MG63 (cell line): ENCODE measurements at regions not wholly inside any gene's neighbourhood (a gene's known extent, or its start where the extent isn't known, plus 50 kb on each side); places are given as distances from the start of the nearest gene placed in this dataset.

ENCODE experiments used
- DNase-seq: peaks from one replicate; pipeline ENCODE4 v3.0.0-alpha.2; 2020
- H3K27me3 ChIP-seq: fragments of 250-450 bp; sonication (Bioruptor Pico); 2 replicates; pipeline ENCODE4 v1.5.1; 2020; ENCODE audit warnings: mild to moderate bottlenecking, moderate library complexity
- H3K36me3 ChIP-seq: fragments of 250-450 bp; sonication (Bioruptor Pico); 2 replicates; pipeline ENCODE4 v1.5.1; 2020; ENCODE audit warnings: mild to moderate bottlenecking, moderate library complexity
- H3K4me3 ChIP-seq: fragments of 250-450 bp; sonication (Bioruptor Pico); 2 replicates; pipeline ENCODE4 v1.5.1; 2020; ENCODE audit warnings: mild to moderate bottlenecking, moderate library complexity
- H3K9me3 ChIP-seq: fragments of 250-450 bp; sonication (Bioruptor Pico); 2 replicates; pipeline ENCODE4 v1.5.1; 2020; ENCODE audit warnings: mild to moderate bottlenecking, moderate library complexity

DNA sequence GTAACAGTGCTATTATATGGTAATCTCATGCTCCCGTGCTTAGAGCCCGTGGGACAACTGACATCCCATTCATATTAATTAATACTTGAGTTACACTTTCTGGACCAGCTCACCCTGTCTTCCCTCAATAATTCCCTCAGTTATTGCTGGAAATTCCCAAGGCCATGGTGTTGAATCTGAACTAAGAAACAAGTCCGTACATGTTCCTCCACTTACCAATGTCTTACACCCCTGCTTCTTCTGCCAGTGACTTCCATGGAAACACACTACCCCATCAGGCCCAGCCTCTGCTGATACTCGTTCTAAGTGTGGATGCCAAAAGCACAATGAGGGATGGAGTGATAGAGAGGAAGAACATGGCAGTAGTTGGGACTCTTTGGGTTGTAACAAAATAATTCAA, 193.7 kb downstream of the RND3 start:
- DNase-seq = no peak
- no peak overlapping the region for H3K4me3 ChIP-seq
- peaks cover 2% of the 10 kb centered on the region; the same call in 1 of the 2 replicates for H3K9me3 ChIP-seq
- no peaks in the 10 kb centered on the region for H3K27me3 ChIP-seq
- no peaks in the 10 kb centered on the region for H3K36me3 ChIP-seq

DNA sequence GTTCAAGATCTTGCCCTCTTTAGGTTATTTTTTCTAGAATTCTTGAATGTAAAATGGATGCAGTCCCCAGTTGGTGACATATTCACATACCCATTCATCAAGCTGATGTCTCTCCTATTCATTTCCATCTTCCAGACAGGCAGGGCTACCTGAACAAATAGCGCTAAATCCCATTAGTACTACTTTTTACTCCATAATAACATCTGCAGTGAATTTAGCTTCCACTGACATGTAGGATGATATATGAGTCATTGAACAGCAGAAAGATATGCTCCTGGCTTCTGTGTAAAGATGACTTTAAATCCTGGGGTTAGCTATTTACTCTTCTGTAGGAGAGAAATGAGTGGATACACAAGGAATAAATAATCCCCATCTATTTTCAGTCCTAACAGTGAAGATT, 194.7 kb downstream of the RND3 start:
- Histone ChIP-seq H3K36me3 (no peaks in the 10 kb centered on the region), H3K27me3 (no peaks in the 10 kb centered on the region), H3K4me3 (no peak overlapping the region), H3K9me3 (peaks cover 2% of the 10 kb centered on the region; the same call in 1 of the 2 replicates)
- DNase-seq = no peak

DNA sequence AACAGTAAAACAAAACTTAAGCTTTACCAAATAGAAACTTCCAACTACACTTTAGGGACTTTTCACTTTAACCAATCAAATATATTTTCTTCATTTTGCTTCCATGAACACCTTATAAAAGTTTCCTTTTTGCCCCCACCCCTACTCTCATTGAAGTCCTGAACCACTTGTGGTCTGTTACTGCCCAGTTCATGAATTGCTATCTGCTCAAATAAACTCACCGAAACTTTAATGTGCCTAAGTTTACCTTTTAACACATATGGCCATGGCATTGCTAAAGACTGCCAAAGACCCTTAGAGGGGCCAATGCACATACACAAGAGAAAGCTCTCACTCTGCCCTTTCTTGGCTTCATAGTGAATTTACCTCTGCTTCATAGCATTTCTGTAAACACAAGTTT, 195.3 kb downstream of the RND3 start:
- Histone ChIP-seq H3K9me3 (peaks cover 2% of the 10 kb centered on the region; the same call in 1 of the 2 replicates), H3K4me3 (no peak overlapping the region), H3K27me3 (no peaks in the 10 kb centered on the region), H3K36me3 (no peaks in the 10 kb centered on the region)
- no peak for DNase-seq

DNA sequence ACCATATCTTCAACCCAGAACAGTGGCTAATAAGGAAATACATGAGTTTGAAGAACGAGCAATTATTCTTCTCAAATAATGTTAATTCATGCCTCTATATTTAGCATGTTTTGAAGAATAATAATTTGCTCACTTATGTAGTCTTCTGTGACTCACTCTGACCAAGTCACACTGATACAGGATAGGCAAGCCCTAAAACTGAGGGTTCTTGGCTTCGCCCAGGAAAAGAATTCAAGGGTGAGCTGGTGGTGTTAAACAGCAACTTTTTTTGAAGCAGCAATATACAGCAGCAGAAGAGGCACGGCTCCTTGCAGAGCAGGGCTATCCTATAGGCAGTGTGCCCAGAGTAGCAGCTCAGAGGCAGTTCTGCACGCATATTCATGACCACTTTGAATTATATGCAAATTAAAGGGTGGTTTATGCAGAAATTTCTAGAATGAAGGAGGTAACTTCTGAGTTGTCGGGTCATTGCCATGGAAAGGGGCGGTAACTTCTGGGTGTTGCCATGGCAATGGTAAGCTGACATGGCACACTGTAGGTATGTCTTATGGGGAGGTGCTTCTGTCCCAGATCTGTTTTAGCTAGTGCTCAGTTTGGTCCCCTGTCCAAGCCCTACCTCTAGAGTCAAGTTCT, 200.6 kb downstream of the RND3 start:
- DNase-seq = no peak
- Histone ChIP-seq H3K27me3 (no peaks in the 10 kb centered on the region), H3K4me3 (no peak overlapping the region), H3K9me3 (no peaks in the 10 kb centered on the region), H3K36me3 (no peaks in the 10 kb centered on the region)

DNA sequence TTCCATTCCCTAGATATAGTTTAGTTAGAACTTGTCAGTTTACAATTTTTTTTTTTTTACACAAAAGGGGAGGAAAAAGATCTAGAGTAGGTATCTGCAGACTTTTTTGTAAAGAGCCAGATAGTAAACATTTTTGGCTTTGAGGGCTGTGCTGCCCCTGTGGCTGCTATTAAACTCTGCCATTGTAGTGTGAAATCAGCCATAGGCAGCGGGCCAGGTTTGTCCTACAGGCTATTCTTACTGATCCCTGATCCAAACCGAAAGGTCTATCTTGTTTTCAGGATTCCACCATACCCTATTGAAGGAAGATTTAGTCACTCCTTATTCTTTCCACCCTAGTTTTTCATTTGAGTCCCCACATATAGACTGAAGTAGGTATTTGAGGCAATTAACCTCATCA, 203.4 kb downstream of the RND3 start:
- Histone ChIP-seq H3K4me3 (no peak overlapping the region), H3K27me3 (no peaks in the 10 kb centered on the region), H3K36me3 (no peaks in the 10 kb centered on the region), H3K9me3 (no peaks in the 10 kb centered on the region)
- DNase-seq = no peak

DNA sequence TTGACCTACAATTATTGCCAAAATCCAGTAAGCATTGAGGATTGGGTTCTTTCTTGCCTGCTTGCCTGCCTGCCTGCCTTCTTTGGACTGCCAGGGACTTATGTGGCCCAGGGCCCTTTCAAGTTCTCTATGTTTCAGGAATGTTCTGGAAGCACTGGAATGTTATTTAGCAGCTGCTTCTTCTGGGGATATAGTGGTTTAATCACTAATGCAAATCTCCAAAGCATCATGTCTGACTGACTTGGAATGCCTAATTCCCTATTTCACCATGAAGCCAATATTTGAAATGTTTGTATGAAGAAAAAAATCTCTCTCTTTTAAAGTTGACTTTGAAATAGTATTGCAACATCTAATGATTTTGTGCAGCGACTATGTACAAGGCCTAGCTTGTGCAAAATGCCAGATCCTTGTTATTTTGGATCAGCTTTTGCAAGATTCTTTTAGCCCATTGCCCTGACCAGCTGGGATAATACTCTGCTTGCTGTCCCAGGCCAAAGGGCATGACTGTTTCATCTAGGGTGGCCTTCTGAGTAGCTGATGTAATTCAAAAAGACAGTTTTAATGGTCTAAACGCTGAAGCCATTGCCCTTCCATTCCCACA, 204.6 kb downstream of the RND3 start:
- Histone ChIP-seq H3K9me3 (peaks cover 1% of the 10 kb centered on the region; the same call in 1 of the 2 replicates), H3K4me3 (no peak overlapping the region), H3K36me3 (no peaks in the 10 kb centered on the region), H3K27me3 (no peaks in the 10 kb centered on the region)
- no peak for DNase-seq

DNA sequence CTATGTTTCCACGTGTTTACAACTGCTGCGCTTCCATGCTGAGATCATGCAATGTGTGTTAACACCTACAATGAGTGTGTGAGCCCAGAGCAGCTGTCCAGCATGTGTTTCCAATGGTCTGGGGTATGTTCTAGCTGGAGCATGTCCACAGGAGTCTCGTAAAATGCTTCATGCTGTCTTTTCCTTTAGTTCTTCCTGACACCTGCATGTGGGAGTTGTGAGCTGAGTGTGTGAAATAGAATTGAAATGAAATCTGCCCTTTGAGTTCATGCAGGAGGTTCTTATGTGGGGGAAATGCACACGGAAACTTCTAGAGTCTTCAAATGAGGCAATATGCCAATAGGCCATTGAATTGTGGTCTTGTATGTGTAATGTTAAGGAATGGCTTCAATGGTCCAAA, 205.1 kb downstream of the RND3 start:
- peaks cover 5% of the 10 kb centered on the region; the same call in 1 of the 2 replicates for H3K9me3 ChIP-seq
- H3K36me3 ChIP-seq = no peaks in the 10 kb centered on the region
- DNase-seq = no peak
- no peaks in the 10 kb centered on the region for H3K27me3 ChIP-seq
- no peak overlapping the region for H3K4me3 ChIP-seq

DNA sequence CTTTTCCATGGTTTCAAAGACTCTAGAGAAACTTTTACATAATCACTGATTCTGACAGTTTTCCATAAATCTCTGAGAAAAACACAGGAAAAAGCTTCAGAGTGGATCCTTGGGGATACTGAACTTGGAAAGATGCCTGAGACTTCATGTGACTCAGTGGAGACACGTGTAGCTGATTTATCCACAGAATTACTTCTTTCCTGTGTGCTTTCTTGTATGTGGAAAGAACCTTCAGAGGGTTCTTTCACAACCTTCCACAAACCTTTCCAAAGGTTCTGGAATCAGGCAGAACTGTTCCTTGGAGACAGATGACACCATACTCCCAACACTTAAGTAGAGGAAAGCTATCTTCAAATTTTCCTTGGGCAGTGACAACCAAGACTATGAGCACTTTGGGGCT, 207.2 kb downstream of the RND3 start:
- H3K36me3 ChIP-seq = no peaks in the 10 kb centered on the region

DNA sequence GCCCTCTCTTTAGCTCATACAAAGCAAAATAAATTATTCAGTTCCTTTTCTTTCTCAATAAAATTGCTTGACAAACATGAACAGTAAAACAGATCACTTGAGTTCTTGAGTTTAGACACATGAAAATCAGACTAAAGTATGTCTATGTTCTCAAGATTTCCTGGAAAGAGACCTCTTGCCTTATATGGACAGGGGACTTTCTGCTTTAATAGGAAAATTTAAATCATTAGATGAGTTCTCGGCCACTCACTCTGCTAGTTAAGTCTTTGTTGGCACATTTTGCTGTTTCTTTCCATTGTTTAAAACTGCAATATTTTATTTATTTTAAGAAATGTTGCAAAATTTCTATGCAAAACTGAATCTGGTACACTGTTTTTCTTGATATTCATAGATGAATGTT, 207.8 kb downstream of the RND3 start:
- Histone ChIP-seq H3K36me3 (no peaks in the 10 kb centered on the region), H3K27me3 (no peaks in the 10 kb centered on the region), H3K9me3 (peaks cover 6% of the 10 kb centered on the region; the same call in 1 of the 2 replicates), H3K4me3 (no peak overlapping the region)
- no peak for DNase-seq

More for the DNA sequence above, 207.2 kb downstream of the RND3 start:
- Histone ChIP-seq H3K9me3 (peaks cover 6% of the 10 kb centered on the region; the same call in 1 of the 2 replicates), H3K4me3 (no peak overlapping the region), H3K27me3 (no peaks in the 10 kb centered on the region)
- DNase-seq = no peak

DNA sequence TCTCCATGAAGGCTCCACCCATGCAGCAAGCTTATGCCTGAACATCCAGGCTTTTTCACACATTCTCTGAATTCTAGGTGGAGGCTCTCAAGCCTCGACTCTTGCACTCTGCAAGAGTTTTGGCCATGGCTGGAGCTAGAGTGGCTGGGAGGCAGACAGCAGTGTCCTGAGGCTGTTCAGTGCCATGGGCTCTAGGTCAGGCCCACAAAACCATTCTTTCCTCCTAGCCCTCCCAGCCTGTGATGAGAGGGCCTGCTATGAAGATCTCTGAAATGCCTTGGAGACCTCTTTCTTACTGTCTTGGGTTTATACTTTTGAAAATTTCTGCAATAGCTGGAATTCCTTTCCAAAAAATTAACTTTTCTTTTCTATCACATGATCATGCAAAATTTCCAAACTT, 210.7 kb downstream of the RND3 start:
- Histone ChIP-seq H3K27me3 (no peaks in the 10 kb centered on the region), H3K36me3 (no peaks in the 10 kb centered on the region), H3K9me3 (peaks cover 10% of the 10 kb centered on the region; the same call in 1 of the 2 replicates), H3K4me3 (no peak overlapping the region)
- DNase-seq = no peak

DNA sequence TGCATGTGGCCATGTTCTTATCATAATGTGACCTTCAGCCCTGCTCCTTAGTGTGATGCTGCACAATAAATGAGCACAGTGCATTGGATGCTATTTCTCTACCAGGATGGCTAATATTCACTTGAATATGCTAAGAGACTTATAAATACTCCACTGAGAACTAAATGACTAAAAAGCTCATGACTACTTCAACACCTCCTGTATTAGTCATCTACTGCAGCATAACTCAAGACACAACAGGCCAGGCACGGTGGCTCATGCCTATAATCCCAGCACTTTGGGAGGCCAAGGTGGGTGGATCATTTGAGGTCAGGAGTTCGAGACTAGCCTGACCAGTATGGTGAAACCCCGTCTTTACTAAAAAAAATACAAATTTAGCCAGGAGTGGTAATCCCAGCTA, 213.4 kb downstream of the RND3 start:
- no peak for DNase-seq
- H3K9me3 ChIP-seq = peaks cover 11% of the 10 kb centered on the region; the same call in 1 of the 2 replicates
- H3K27me3 ChIP-seq = no peaks in the 10 kb centered on the region
- no peak overlapping the region for H3K4me3 ChIP-seq
- no peaks in the 10 kb centered on the region for H3K36me3 ChIP-seq

DNA sequence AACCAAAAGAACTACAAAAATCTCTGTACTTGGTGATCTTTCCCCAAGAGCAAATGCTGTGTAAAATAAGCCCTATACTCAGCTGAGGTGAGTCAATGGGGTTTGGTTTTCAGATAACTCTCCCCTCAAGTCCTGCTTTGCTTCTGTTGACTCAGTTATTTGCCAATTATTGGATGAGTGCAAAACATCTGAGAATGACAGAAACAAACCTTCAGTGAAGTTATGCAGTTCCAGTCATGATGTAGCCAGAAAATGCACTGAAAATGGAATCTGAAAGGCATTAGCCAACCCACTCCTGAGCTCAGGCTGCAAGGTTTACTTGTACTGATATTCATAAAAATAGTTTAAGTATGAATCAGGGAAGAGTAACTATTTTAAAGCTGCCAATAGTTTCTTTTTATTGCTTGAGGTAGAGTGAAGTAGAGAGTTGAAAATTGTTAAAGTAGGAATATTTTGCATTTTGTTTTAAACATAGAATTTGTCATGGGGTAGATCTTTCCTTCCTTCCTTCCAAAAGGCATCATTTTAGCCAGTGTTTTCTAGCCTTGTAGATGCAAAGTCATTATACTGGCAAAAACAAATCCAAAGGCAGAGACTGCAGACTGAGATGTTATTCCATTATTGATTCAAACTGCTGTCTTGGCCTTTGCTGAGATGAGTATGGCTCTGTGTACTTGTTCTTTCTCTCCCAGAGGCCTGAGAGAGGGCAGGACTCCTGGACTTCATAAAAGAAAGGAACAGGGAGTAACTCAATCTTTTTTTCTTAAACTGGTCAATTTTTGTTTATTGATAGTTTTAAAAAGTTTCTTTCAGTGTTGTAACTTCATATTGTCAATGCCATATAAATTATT, 215.3 kb downstream of the RND3 start:
- Histone ChIP-seq H3K36me3 (no peaks in the 10 kb centered on the region), H3K27me3 (no peaks in the 10 kb centered on the region), H3K9me3 (peaks cover 7% of the 10 kb centered on the region; the same call in 1 of the 2 replicates), H3K4me3 (no peak overlapping the region)
- peak; percentile 67 for DNase-seq

DNA sequence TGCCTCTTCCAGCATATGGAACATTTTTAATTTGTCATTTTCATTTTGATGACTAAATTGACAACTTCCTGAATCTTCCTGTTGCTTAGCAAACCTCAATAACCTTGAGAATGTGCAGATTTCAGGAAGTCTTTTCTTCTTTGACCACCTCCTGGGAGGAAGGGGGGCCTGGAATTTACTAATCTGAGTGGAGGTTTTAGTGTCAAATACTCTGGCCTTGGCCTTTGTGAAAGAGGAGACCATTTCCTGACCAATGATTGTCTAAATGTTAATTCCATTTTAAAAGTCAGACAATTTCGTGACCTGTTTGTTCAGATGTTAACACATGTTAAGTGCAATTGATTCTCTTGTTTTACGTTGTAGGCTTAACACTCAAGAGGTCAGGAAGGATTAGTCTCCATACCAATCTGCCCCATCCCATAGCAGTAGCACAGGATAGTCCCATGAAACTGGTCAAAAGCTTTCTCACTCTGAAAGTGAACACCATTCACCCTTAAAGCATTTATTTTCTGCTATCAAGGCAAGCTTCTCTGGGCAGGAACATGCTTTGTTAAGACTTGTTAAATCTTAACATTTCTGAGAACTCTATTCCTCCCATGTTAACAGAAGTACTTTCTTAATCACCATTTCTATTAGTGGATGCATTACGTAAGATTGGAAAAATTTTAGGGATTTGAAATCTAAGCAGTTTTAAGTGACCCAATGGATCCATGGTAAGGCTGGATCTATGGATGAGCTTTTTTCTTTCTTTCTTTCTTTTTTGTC, 219.6 kb downstream of the RND3 start:
- 0 out of 2 replicates have a peak, but pooled peaks cover 2% of the 10 kb centered on the region for H3K9me3 ChIP-seq
- H3K4me3 ChIP-seq = no peak overlapping the region
- no peaks in the 10 kb centered on the region for H3K27me3 ChIP-seq
- DNase-seq = no peak
- no peaks in the 10 kb centered on the region for H3K36me3 ChIP-seq

DNA sequence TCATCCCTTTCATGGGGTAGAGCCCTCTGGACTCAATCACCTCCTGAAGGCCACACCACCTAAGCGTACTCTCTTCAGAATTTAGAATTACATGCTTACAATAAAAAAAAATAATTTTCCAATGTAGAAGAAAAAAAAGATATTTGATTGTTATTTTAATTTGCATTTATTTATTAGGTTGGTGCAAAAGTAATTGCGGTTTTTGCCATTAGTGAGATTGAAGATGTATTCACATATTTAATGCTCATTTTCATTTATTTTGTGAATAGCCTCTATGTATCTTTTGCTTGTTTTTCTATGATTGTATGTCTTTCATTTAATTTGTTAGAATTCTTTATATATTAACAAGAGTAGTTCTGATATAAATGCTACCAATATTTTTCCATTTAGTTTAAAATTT, 220.5 kb downstream of the RND3 start:
- Histone ChIP-seq H3K36me3 (no peaks in the 10 kb centered on the region), H3K27me3 (no peaks in the 10 kb centered on the region), H3K4me3 (no peak overlapping the region), H3K9me3 (peaks cover 2% of the 10 kb centered on the region; the same call in 1 of the 2 replicates)
- no peak for DNase-seq

DNA sequence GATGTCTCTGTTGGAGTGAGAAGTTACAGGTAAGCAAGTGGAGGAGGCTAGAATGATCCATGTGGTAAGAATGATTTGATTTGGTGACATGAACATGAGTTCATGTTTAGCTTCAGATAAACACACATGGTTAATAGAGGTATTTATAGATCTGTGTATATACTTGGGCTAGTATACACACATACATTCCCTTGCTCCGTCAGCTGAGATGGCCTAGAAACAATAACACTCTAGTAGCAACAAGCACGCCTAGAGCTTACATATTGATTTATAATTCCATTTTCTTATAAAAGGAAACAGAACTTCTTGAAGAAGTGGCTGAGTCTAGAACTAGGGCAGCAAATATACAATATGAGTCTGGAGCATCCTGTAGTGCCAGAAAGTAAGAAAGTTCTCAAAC, 223.0 kb downstream of the RND3 start:
- Histone ChIP-seq H3K4me3 (no peak overlapping the region), H3K36me3 (no peaks in the 10 kb centered on the region), H3K27me3 (no peaks in the 10 kb centered on the region; the same call in 1 of the 2 replicates), H3K9me3 (peaks cover 2% of the 10 kb centered on the region; the same call in 1 of the 2 replicates)
- DNase-seq = no peak

DNA sequence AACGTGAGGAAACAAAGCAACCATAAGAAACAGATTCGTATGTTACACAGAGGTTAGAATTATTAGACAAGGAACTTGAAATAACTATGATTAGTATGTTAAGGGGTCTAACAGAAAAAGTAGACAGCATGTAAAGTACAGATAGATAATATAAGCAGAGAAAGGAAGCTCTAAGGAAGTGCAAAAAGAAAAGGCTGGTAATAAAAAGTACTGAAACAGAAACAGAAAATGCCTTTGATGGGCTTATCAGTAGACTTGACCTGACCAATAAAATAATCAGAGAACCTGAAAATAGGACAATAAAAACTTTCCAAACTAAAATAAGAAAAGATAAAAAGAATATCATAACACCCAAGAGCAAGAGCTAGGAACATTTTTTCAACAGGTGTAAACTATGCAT, 225.8 kb downstream of the RND3 start:
- Histone ChIP-seq H3K4me3 (no peak overlapping the region), H3K27me3 (no peaks in the 10 kb centered on the region; the same call in 1 of the 2 replicates), H3K9me3 (no peaks in the 10 kb centered on the region; the same call in 1 of the 2 replicates), H3K36me3 (no peaks in the 10 kb centered on the region)
- no peak for DNase-seq
